ACHN (cell line): ENCODE measurements at regions not wholly inside any gene's neighbourhood (a gene's known extent, or its start where the extent isn't known, plus 50 kb on each side); places are given as distances from the start of the nearest gene placed in this dataset.

Experiments used
- DNase-seq: peaks from one replicate; pipeline ENCODE4 v3.0.0-alpha.2; 2015
- in situ Hi-C: cut with HindIII; loops from 2 replicates; pipeline ENCODE4 v1.10.0; 2017; ENCODE audit warnings: low sequenced_read_pairs, low pct_ligation_motif_present, low pct_unique_long_range_greater_than_20kb

DNA sequence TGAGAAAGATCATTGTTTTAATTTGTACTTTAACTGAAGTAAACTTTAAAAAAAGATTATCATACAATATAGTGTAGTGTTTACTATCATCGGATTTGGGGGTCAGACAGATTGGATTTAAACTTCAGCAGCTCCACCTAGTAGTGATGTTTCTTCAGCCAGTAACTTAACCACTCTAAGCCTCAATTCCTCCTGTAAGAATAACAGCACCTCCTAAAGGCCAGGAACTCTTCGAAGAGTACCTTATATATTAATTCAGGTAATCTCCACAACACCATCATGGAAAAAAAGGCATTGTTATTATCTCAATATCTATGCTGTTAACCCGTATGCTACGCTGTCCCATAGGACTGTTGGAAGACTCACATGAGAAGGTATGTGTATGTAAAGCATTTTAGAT, 69.0 kb upstream of the DLGAP1 start:
- in situ Hi-C loops: no loop called here
- DNase-seq: no peak

DNA sequence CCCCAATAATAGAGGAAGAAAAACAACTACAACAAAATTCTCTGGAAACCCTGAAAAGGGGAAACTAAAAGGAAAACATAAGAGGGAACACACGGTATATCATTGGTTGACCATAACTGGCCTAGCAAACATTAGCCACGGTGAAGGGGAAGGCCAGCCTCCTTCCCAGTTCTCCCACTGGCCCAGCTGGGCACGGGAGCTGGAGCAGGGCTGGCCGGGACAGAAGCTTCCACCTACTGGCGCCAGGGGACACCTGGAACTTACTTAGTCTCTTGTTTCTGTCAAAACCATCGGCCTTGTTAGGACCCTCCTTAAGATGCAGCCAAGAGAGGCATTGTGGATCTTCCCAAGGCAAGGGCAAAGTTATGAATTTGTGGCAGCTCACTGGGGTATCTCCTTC, 56.1 kb upstream of the DLGAP1 start:
- in situ Hi-C loops: no loop called here
- DNase-seq: no peak

- in situ Hi-C loops: no loop called here
- DNase-seq: no peak
Observed at GRCh38 chr18:4510711-4511110, 55.6 kb upstream of the DLGAP1 start.

- in situ Hi-C loops: no loop called here
Observed at GRCh38 chr18:4510160-4510559, 55.1 kb upstream of the DLGAP1 start.

More at GRCh38 chr18:4510160-4510559, 55.1 kb upstream of the DLGAP1 start:
- DNase-seq: no peak
